ENCODE measurements at regions not wholly inside any gene's neighbourhood (a gene's known extent, or its start where the extent isn't known, plus 50 kb on each side); places are given as distances from the start of the nearest gene placed in this dataset.
A peak's percentile ranks its signal among the peaks of the same experiment; 100 is the strongest.
"Not testable (repeated sequence)": the region's sequence is repeated elsewhere in the genome, so short reads cannot be mapped to it uniquely, and the experiment has no call there.

- peaks cover 0 to 6% (median 0%) of the 10 kb centered on the region in 9 donors for H3K4me1 ChIP-seq
- 84 to 94% methylated on average over 4 of the region's 4 CpGs for WGBS, 2 donors
- no peak for ATAC-seq
- TF ChIP-seq CTCF (IDR thresholded peaks at IDR 0.05): no peak
- no peak for DNase-seq
- no peaks in the 10 kb centered on the region for H3K9me3 ChIP-seq
- H3K4me3 ChIP-seq: no peak overlapping the region
- H3K27ac ChIP-seq: no peak overlapping the region
- H3K27me3 ChIP-seq: no peaks in the 10 kb centered on the region
- intact Hi-C loops (cut with DNase I): no loop called here
- no peaks in the 10 kb centered on the region for H3K36me3 ChIP-seq
Observed at GRCh38 chr4:9608300-9608699, 164.1 kb downstream of the DEFB131A start.

DNA sequence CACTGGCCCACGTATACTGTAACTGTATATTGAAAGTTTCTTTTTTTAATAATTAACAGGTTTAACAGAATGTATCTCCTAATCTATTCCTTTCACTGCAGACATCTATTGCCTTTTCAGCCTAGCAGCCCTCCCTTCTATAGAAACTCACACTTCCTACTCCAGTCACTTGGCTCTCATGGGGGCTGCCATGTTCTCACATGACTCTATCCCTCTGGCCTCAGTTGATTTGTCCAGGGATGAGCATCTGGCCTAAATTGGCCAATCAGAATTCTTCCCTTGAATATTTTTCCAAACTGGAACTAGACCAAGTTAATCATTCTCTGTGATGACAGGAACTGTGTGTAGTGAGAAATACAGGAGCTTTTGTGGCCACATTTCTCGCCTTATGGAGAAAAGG lies 166.1 kb downstream of the DEFB131A start:
- H3K27ac ChIP-seq; ATAC-seq; H3K27me3 ChIP-seq; H3K36me3 ChIP-seq; H3K9me3 ChIP-seq; intact Hi-C loops (cut with DNase I); DNase-seq; H3K4me3 ChIP-seq; H3K4me1 ChIP-seq: not testable (repeated sequence)
- 89 to 93% methylated on average over 2 of the region's 2 CpGs for WGBS, 2 donors

DNA sequence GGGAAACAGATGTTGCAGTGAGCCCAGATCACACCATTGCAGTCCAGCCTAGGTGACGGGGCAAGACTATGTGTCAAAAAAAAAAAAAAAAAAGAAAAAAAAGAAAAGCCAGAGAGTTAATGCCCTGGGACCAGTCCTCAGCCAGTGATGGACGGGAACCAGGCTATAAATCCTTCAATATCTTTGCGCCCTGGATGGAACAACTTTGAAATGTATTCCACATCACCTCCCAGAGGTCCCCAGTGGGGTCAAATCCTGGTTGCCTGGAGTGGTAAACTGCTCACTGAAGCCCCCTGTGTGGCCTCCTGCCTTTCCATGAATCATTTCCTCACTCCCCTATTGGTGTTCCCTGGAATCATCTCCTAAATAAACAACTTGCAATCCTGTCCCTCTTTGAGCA lies 166.9 kb downstream of the DEFB131A start:
- 28 to 49% methylated on average over 3 of the region's 3 CpGs for WGBS, 2 donors
- TF ChIP-seq CTCF (IDR thresholded peaks at IDR 0.05): no peak
- no peaks in the 10 kb centered on the region for H3K27me3 ChIP-seq
- H3K27ac ChIP-seq: no peak overlapping the region
- no peaks in the 10 kb centered on the region for H3K4me1 ChIP-seq
- intact Hi-C loops (cut with DNase I): no loop called here
- H3K36me3 ChIP-seq: no peaks in the 10 kb centered on the region
- no peaks in the 10 kb centered on the region for H3K9me3 ChIP-seq
- no peak for DNase-seq
- no peak for ATAC-seq
- no peak overlapping the region for H3K4me3 ChIP-seq

DNA sequence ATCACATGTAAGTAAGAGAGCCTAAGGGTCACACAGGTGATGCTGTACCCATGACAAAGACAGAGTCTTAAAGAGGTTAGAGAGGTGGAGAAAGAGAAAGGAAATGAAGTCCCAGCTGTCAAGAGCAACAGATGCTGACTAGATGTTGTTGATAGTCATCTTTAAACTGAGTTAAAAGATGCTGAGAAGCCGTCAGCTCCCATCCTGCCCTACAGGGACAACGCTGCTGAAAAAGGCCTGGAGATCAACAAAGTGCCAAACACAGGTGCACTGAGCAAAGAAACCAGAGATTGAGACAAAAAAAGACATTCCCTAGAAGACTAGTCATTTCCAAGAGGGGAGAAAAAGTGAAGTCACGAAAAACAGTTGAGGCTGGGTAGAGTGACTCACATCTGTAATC lies 145.0 kb upstream of the DRD5 start:
- H3K27ac ChIP-seq; H3K9me3 ChIP-seq; ATAC-seq; H3K27me3 ChIP-seq; intact Hi-C loops (cut with DNase I); H3K4me3 ChIP-seq; DNase-seq; H3K4me1 ChIP-seq; H3K36me3 ChIP-seq: not testable (repeated sequence)
- 85% methylated on average over 3 of the region's 3 CpGs for WGBS, 2 donors

DNA sequence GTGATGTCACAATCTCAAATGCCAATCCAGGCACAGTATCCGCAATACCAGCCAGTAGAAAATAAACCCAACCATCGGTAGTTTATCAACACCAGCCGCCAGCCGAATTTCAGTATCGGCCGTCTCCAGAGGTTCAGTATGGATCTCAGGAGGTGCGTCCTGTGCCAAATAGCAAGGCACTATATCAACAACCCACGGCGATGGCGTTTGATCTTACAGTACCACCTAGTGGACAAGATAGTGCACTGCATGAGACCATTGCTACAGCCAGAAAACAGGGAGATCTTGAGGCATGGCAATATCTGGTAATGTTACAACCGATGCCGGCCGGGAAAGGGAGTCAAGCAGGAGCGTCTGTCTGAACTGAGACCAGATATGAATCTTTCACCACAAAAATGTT lies 121.8 kb upstream of the DRD5 start:
- WGBS, 2 donors: 11 to 17% methylated on average over 14 of the region's 14 CpGs
- H3K4me3 ChIP-seq, ATAC-seq, H3K9me3 ChIP-seq, H3K27me3 ChIP-seq, H3K36me3 ChIP-seq, H3K27ac ChIP-seq, H3K4me1 ChIP-seq: not testable (repeated sequence)
- peak in 1 of 2 donors; percentile 3 for DNase-seq
- intact Hi-C loops (cut with DNase I): loop anchor here in 9 of 10 donors (5.0 to 10.0 kb wide), 3 partner anchors 125 to 135 kb away; no protein-coding TSS in a partner anchor
- TF ChIP-seq CTCF (IDR thresholded peaks at IDR 0.05): peak; percentile 19 to 64 (median 55)

GRCh38 chr4:9660955-9661354 lies 120.5 kb upstream of the DRD5 start:
- not testable (repeated sequence) for H3K4me1 ChIP-seq
- WGBS, 2 donors: 67 to 71% methylated on average over 4 of the region's 4 CpGs

DNA sequence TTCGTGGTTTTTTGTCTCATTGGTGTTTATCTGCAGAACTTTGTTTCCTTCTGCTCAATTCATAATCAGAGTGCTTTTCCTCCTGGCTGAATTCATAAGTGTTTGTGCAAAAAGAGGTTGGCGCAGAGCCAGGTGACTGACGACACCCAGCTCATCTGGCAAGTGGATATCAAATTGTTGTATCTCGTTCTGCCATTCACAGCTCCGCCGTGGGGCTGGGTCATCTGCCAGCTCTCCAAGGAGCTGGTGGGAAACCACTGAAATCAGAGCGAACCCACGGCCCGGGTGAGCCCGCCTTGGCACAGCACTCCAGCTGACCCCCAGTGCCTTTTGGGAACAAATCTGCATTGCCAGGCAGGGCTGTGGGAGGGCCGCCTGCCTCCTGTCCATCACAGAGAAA lies 110.7 kb upstream of the DRD5 start:
- ATAC-seq; H3K9me3 ChIP-seq; intact Hi-C loops (cut with DNase I); H3K36me3 ChIP-seq; H3K27me3 ChIP-seq; H3K4me3 ChIP-seq; H3K27ac ChIP-seq; H3K4me1 ChIP-seq: not testable (repeated sequence)
- DNase-seq: peak; percentile 38 to 49
- 10 to 13% methylated on average over 10 of the region's 11 CpGs for WGBS, 2 donors

More at GRCh38 chr4:9660955-9661354, 120.5 kb upstream of the DRD5 start:
- H3K36me3 ChIP-seq; H3K4me3 ChIP-seq; intact Hi-C loops (cut with DNase I); DNase-seq; ATAC-seq; H3K9me3 ChIP-seq; H3K27ac ChIP-seq; H3K27me3 ChIP-seq: not testable (repeated sequence)

- H3K27me3 ChIP-seq; H3K36me3 ChIP-seq; DNase-seq; ATAC-seq; intact Hi-C loops (cut with DNase I); H3K27ac ChIP-seq; H3K9me3 ChIP-seq; H3K4me1 ChIP-seq; H3K4me3 ChIP-seq: not testable (repeated sequence)
- 90% methylated on average over 10 of the region's 10 CpGs for whole genome bisulfite sequencing, 2 donors
Observed at GRCh38 chr4:9677357-9677756, 104.1 kb upstream of the DRD5 start.

All from heart right ventricle (tissue), 16 donors.